ENCODE measurements at regions not wholly inside any gene's neighbourhood (a gene's known extent, or its start where the extent isn't known, plus 50 kb on each side); places are given as distances from the start of the nearest gene placed in this dataset.

DNA sequence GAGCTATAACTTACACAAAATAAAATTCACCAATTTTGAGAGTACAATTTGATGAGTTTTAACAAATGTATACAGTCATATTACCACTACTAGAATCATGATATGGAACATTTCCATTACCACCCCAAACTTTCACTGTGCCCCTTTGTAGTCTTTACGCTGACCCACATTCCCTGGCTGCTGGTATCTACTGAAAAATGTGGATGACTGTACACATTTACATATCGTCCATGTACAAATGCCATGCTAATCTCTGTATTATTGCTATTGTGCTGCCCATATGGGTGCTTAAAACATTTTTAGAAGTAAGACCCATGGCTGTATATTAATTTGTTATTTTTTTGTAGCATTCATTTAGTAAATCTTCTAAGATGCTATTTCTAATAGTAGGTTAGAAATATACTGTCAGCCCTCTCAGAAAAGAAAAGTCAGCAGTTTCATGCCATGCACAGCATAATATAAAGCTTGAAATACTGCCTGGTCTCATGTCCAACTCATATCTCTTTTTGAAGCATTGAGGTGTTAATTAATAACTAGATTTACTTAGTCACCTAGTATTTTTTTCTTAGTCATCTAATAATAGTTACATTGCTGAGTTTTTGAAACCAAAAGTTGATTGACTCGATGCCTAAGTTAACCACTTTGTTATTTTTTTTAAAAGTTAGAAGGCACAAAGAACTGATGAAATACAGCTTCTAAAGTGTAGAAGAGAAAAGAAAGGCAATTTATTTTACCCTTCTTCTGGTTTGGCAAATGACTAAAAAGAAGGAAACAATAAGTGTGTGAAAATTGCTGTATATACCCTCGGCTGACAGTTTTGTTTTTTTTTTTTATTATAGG, 188.3 kb upstream of the MEF2C start:
- TF ChIP-seq POLR2A (IDR thresholded peaks at IDR 0.05; ENCODE audit: low read depth, low read length) (no peak), TAF1 (IDR thresholded peaks at IDR 0.05; ENCODE audit: low read depth, low read length) (no peak), POLR2AphosphoS5 (IDR thresholded peaks at IDR 0.05; ENCODE audit: low read depth, low read length) (no peak)
